Cardiac muscle cell (in vitro differentiated cells and primary cell): ENCODE measurements at regions not wholly inside any gene's neighbourhood (a gene's known extent, or its start where the extent isn't known, plus 50 kb on each side); places are given as distances from the start of the nearest gene placed in this dataset.

ENCODE experiments used
- DNase-seq, 2 donors: peaks; one replicate each; pipeline versions ENCODE4 v3.0.0 to v3.0.0-alpha.2; 2010 to 2017; ENCODE audit warnings: low read depth in 1 of 2, low spot score in 1 of 2
- H3K27ac ChIP-seq: fragments of 200-600 bp; sonication (generic); 2 replicates; pipeline ENCODE4 v1.5.1; 2016
- H3K27me3 ChIP-seq: fragments of 200-600 bp; sonication (generic); 2 replicates; pipeline ENCODE4 v1.6.0; 2016; ENCODE audit warnings: control low read depth
- H3K36me3 ChIP-seq: fragments of 200-600 bp; sonication (generic); 2 replicates; pipeline ENCODE4 v1.5.1; 2016; ENCODE audit warnings: control low read depth
- H3K4me1 ChIP-seq: fragments of 200-600 bp; sonication (generic); 2 replicates; pipeline ENCODE4 v1.8.1; 2017; ENCODE audit warnings: low read depth, mild to moderate bottlenecking, mixed run types
- H3K4me3 ChIP-seq: fragments of 200-600 bp; sonication (generic); 2 replicates; pipeline ENCODE4 v1.5.1; 2016; ENCODE audit warnings: mild to moderate bottlenecking
- H3K9me3 ChIP-seq: fragments of 200-600 bp; sonication (generic); 2 replicates; pipeline ENCODE4 v1.5.1; 2017; ENCODE audit warnings: low read depth, mild to moderate bottlenecking, control low read depth
- CTCF ChIP-seq: IDR thresholded peaks from 2 replicates; pipeline ENCODE4 v1.5.1; 2012; ENCODE audit warnings: low read depth, mild to moderate bottlenecking, low read length

GRCh38 chr9:71519098-71519696, 249.1 kb downstream of the CEMIP2 start:
- Histone ChIP-seq H3K9me3 (no peaks in the 10 kb centered on the region), H3K4me3 (no peak overlapping the region), H3K27ac (no peak overlapping the region), H3K4me1 (no peaks in the 10 kb centered on the region), H3K36me3 (no peaks in the 10 kb centered on the region), H3K27me3 (no peaks in the 10 kb centered on the region)
- no peak for TF ChIP-seq CTCF
- DNase-seq: no peak

DNA sequence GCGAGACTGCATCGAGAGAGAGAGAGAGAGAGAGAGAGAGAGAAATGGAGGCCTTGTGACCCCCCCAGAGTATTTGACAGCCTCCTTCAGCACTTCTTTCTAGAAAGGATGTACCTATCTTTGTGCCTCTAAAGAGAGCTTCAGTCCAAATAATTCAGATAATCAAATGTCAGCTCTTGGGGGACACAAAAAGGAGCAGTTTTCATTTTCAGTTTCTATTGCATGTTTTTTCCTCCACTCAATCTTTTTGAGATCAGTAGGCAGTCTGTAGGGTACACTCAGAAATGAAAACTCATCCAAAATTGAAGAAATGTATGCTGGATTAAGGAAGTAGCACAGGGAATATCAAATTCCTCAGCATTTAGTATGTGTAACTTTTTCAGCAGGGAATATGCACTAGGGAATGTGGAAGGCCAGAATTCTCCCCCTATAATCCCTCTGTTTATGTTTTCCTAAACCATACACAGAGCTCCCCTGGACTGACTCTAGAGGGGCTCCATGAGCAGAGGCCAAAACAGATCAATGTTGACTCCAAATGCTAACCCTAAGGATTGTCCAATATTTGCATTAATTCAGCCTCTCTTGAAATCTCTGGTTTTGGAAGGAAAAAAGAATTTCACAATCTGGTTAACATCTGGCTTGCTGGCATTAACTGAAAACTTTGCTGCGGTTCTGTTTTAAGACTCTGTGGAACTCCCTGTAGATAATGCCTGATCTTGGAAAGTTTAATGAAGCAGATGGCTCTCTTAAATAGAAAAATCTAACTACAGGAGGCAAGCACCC, 250.1 kb downstream of the CEMIP2 start:
- Histone ChIP-seq H3K4me3 (no peak overlapping the region), H3K4me1 (no peaks in the 10 kb centered on the region), H3K27me3 (no peaks in the 10 kb centered on the region), H3K36me3 (no peaks in the 10 kb centered on the region), H3K9me3 (no peaks in the 10 kb centered on the region), H3K27ac (no peak overlapping the region)
- TF ChIP-seq CTCF: no peak
- peak in 1 of 2 donors; percentile 55 for DNase-seq

GRCh38 chr9:71515626-71516025, 252.7 kb downstream of the CEMIP2 start:
- Histone ChIP-seq H3K27me3 (no peaks in the 10 kb centered on the region), H3K36me3 (no peaks in the 10 kb centered on the region), H3K27ac (no peak overlapping the region), H3K4me3 (no peak overlapping the region), H3K9me3 (no peaks in the 10 kb centered on the region), H3K4me1 (no peaks in the 10 kb centered on the region)
- DNase-seq: no peak
- TF ChIP-seq CTCF: no peak

DNA sequence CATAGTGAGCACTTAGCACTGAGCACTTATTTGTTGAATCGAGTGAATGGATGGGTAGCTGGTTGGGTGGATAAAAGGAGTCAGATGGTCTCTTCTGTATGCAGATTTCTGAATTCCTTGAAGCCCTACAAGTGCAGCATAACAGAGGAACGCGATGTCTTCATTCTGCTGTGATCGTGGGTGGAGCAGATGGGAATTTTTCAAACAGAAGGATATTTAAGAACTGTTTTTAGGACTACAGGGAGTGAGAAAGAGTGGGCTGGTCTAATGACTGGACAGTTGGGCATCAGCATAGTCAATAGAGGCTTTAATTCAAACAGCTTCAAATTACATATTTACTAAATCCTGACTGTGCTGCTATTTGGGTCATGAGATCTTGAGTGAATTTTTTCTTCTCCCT, 253.2 kb downstream of the CEMIP2 start:
- Histone ChIP-seq H3K4me1 (no peaks in the 10 kb centered on the region), H3K27ac (no peak overlapping the region), H3K36me3 (no peaks in the 10 kb centered on the region), H3K9me3 (no peaks in the 10 kb centered on the region), H3K4me3 (no peak overlapping the region), H3K27me3 (no peaks in the 10 kb centered on the region)
- TF ChIP-seq CTCF: no peak
- DNase-seq: no peak

- Histone ChIP-seq H3K27me3 (no peaks in the 10 kb centered on the region), H3K27ac (no peak overlapping the region), H3K9me3 (no peaks in the 10 kb centered on the region), H3K4me3 (no peak overlapping the region), H3K36me3 (no peaks in the 10 kb centered on the region), H3K4me1 (no peaks in the 10 kb centered on the region)
- TF ChIP-seq CTCF: no peak
- no peak for DNase-seq
Observed at GRCh38 chr9:71514344-71514975, 253.9 kb downstream of the CEMIP2 start.
